HG03095 (cell line): ENCODE measurements at regions not wholly inside any gene's neighbourhood (a gene's known extent, or its start where the extent isn't known, plus 50 kb on each side); places are given as distances from the start of the nearest gene placed in this dataset.
"Not testable (repeated sequence)": the region's sequence is repeated elsewhere in the genome, so short reads cannot be mapped to it uniquely, and the experiment has no call there.

Source experiments
- ATAC-seq: cut with Tn5 transposase; IDR thresholded peaks from one replicate; pipeline ENCODE4 v1.9.1; 2021; ENCODE audit warnings: moderate library complexity; ENCODE audit not compliant: unreplicated experiment

GRCh38 chr10:61612450-61612849 is 50.3 kb upstream of the CABCOCO1 start:
- ATAC-seq, result no peak

- no peak for ATAC-seq
Observed at GRCh38 chr10:61612009-61612408, 50.7 kb upstream of the CABCOCO1 start.

- no peak for ATAC-seq
Observed at GRCh38 chr10:61609701-61610100, 53.0 kb upstream of the CABCOCO1 start.

GRCh38 chr10:61608255-61609033 is 54.3 kb upstream of the CABCOCO1 start:
- no peak for ATAC-seq

- ATAC-seq, result no peak
Observed at GRCh38 chr10:61606959-61607907, 55.5 kb upstream of the CABCOCO1 start.

- ATAC-seq, result no peak
Observed at GRCh38 chr10:61605221-61605620, 57.5 kb upstream of the CABCOCO1 start.

- ATAC-seq, result no peak
Observed at GRCh38 chr10:61600399-61600798, 62.3 kb upstream of the CABCOCO1 start.

- ATAC-seq, result no peak
Observed at GRCh38 chr10:61594430-61594829, 68.3 kb upstream of the CABCOCO1 start.

- ATAC-seq, result no peak
Observed at GRCh38 chr10:61592581-61592980, 70.1 kb upstream of the CABCOCO1 start.

- no peak for ATAC-seq
Observed at GRCh38 chr10:61589547-61590243, 73.0 kb upstream of the CABCOCO1 start.

GRCh38 chr10:61588770-61589211 is 73.9 kb upstream of the CABCOCO1 start:
- no peak for ATAC-seq

GRCh38 chr10:61586829-61587228 is 75.9 kb upstream of the CABCOCO1 start:
- no peak for ATAC-seq

GRCh38 chr10:61580608-61581007 is 82.1 kb upstream of the CABCOCO1 start:
- no peak for ATAC-seq

GRCh38 chr10:61570204-61570603 is 92.5 kb upstream of the CABCOCO1 start:
- ATAC-seq, result not testable (repeated sequence)

GRCh38 chr10:61567729-61568128 is 95.0 kb upstream of the CABCOCO1 start:
- ATAC-seq, result no peak

GRCh38 chr10:61565819-61566560 is 96.7 kb upstream of the CABCOCO1 start:
- ATAC-seq, result no peak

GRCh38 chr10:61564444-61564843 is 98.3 kb upstream of the CABCOCO1 start:
- no peak for ATAC-seq

GRCh38 chr10:61559615-61560014 is 103.1 kb upstream of the CABCOCO1 start:
- ATAC-seq, result no peak

GRCh38 chr10:61558188-61558587 is 104.5 kb upstream of the CABCOCO1 start:
- ATAC-seq, result no peak

GRCh38 chr10:61554925-61555324 is 101.7 kb upstream of the TMEM26 start:
- ATAC-seq, result no peak

GRCh38 chr10:61549861-61550260 is 96.7 kb upstream of the TMEM26 start:
- no peak for ATAC-seq
